PC-3 (cell line): ENCODE measurements at regions not wholly inside any gene's neighbourhood (a gene's known extent, or its start where the extent isn't known, plus 50 kb on each side); places are given as distances from the start of the nearest gene placed in this dataset.

Source experiments
- ATAC-seq: fragments of 200-7000 bp; cut with Tn5 transposase; 2 replicates; pipeline ENCODE4 v1.9.1; 2020; ENCODE audit warnings: mild to moderate bottlenecking, moderate library complexity
- BruUV-seq: library from RNA; stranded (reverse); fragments of 400-500 nt; replicated peaks from 2 replicates; lab custom pipeline; 2021; lab: Mats Ljungman, UMichigan
- CTCF ChIA-PET: fragments of 300-600 bp; sonication (Branson Sonifier 250); formaldehyde crosslinking; loops from one replicate; lab custom pipeline; 2022; ENCODE audit warnings: antibody characterized with exemption; lab: Charles Lee
- POLR2A ChIA-PET: fragments of 300-600 bp; sonication (Branson Sonifier 250); formaldehyde crosslinking; loops from one replicate; lab custom pipeline; 2022; ENCODE audit warnings: antibody characterized with exemption; ENCODE audit not compliant: unreplicated experiment; lab: Charles Lee
- DNase-seq: peaks from one replicate; pipeline ENCODE4 v3.0.0-alpha.2; 2015
- H2AFZ ChIP-seq: fragments of 300-600 bp; sonication (generic); 2 replicates; pipeline ENCODE4 v1.6.0; 2016; ENCODE audit warnings: antibody characterized with exemption, low read length
- H3F3A ChIP-seq: fragments of 300-600 bp; sonication (generic); one replicate; pipeline ENCODE4 v1.6.0; 2017; ENCODE audit warnings: antibody characterized with exemption, low read length, control low read depth, mild to moderate bottlenecking; ENCODE audit not compliant: unreplicated experiment
- H3K27ac ChIP-seq: fragments of 300-600 bp; sonication (generic); 2 replicates; pipeline ENCODE4 v1.5.1; 2016; ENCODE audit warnings: mild to moderate bottlenecking, low read length
- H3K27me3 ChIP-seq: fragments of 300-600 bp; sonication (generic); 2 replicates; pipeline ENCODE4 v1.6.1; 2016; ENCODE audit warnings: low read length, mixed read lengths
- H3K36me3 ChIP-seq: fragments of 300-600 bp; sonication (generic); 2 replicates; pipeline ENCODE4 v1.6.1; 2016; ENCODE audit warnings: low read depth, mixed run types, low read length, mixed read lengths
- H3K4me1 ChIP-seq: fragments of 300-600 bp; sonication (generic); 2 replicates; pipeline ENCODE4 v1.5.1; 2016; ENCODE audit warnings: low read length; ENCODE audit not compliant: insufficient read depth
- H3K4me2 ChIP-seq: fragments of 300-600 bp; sonication (generic); 2 replicates; pipeline ENCODE4 v1.6.0; 2016; ENCODE audit warnings: low read length
- H3K4me3 ChIP-seq: fragments of 300-600 bp; sonication (generic); 2 replicates; pipeline ENCODE4 v1.5.1; 2016; ENCODE audit warnings: mild to moderate bottlenecking, low read length, mixed read lengths
- H3K79me2 ChIP-seq: fragments of 300-600 bp; sonication (generic); 2 replicates; pipeline ENCODE4 v1.6.1; 2017; ENCODE audit warnings: low read length, mixed read lengths
- H3K9ac ChIP-seq: fragments of 300-600 bp; sonication (generic); 2 replicates; pipeline ENCODE4 v1.6.0; 2016; ENCODE audit warnings: mild to moderate bottlenecking, low read length
- H3K9me2 ChIP-seq: fragments of 300-600 bp; sonication (generic); replicated peaks from 2 replicates; pipeline ENCODE4 v1.6.1; 2016; ENCODE audit warnings: mixed run types, low read length, mixed read lengths
- H3K9me3 ChIP-seq: fragments of 300-600 bp; sonication (generic); 2 replicates; pipeline ENCODE4 v1.6.1; 2016; ENCODE audit warnings: low read length, mixed read lengths
- H4K20me1 ChIP-seq: fragments of 300-600 bp; sonication (generic); 2 replicates; pipeline ENCODE4 v1.6.1; 2016; ENCODE audit warnings: low read length, mixed read lengths
- CTCF ChIP-seq: fragments of 300-600 bp; sonication (generic); conservative IDR thresholded peaks from 2 replicates; pipeline ENCODE4 v1.5.1; 2017; ENCODE audit warnings: antibody characterized with exemption, low read depth, mild to moderate bottlenecking, low read length
- EZH2 ChIP-seq: fragments of 300-600 bp; sonication (generic); IDR thresholded peaks from one replicate; pipeline ENCODE4 v1.6.1; 2017; ENCODE audit warnings: antibody characterized with exemption, mild to moderate bottlenecking, low read length; ENCODE audit not compliant: unreplicated experiment
- EZH2phosphoT487 ChIP-seq: fragments of 300-600 bp; sonication (generic); IDR thresholded peaks from 2 replicates; pipeline ENCODE4 v1.6.1; 2018; ENCODE audit warnings: mild to moderate bottlenecking, antibody characterized with exemption, low read length, borderline replicate concordance
- intact Hi-C: fragments of 100-400 bp; cut with micrococcal nuclease; formaldehyde crosslinking; loops from 2 replicates; pipeline ENCODE4 v1.9.0; 2023

- BruUV-seq: no TSS peak
- Histone ChIP-seq H3K36me3 (no peaks in the 10 kb centered on the region), H2AFZ (no peak overlapping the region), H3K9me3 (no peaks in the 10 kb centered on the region), H3K4me3 (no peak overlapping the region), H3K9me2 (no peaks in the 10 kb centered on the region), H3K27me3 (no peaks in the 10 kb centered on the region), H3F3A (no peaks in the 10 kb centered on the region), H3K4me1 (no peaks in the 10 kb centered on the region), H3K79me2 (no peaks in the 10 kb centered on the region), H3K27ac (no peak overlapping the region), H3K4me2 (no peak overlapping the region), H4K20me1 (no peaks in the 10 kb centered on the region), H3K9ac (no peak overlapping the region)
- intact Hi-C loops: no loop called here
- ATAC-seq: no peak
- no peak for TF ChIP-seq CTCF
- no peak for TF ChIP-seq EZH2
- no peak for TF ChIP-seq EZH2phosphoT487
- DNase-seq: no peak
- POLR2A ChIA-PET: no interaction called here
- CTCF ChIA-PET: no interaction called here
These were observed 280.7 kb upstream of the RAG2 start for GRCh38 chr11:36878737-36879136.

GRCh38 chr11:36877149-36877548, 279.1 kb upstream of the RAG2 start:
- no peaks in the 10 kb centered on the region for H3K9me2 ChIP-seq
- no peaks in the 10 kb centered on the region for H3K36me3 ChIP-seq
- no peaks in the 10 kb centered on the region for H3K27me3 ChIP-seq
- H3K4me1 ChIP-seq: no peaks in the 10 kb centered on the region
- H3K4me3 ChIP-seq: no peak overlapping the region
- no peak for DNase-seq
- intact Hi-C loops: no loop called here
- no peaks in the 10 kb centered on the region for H3K9me3 ChIP-seq
- H3K27ac ChIP-seq: no peak overlapping the region
- ChIA-PET CTCF (no interaction called here), POLR2A (no interaction called here)
- TF ChIP-seq EZH2 (no peak), CTCF (no peak), EZH2phosphoT487 (no peak)
- no peaks in the 10 kb centered on the region for H3F3A ChIP-seq
- no peak for ATAC-seq
- no peaks in the 10 kb centered on the region for H4K20me1 ChIP-seq
- H3K9ac ChIP-seq: no peak overlapping the region
- H2AFZ ChIP-seq: no peak overlapping the region
- no peaks in the 10 kb centered on the region for H3K79me2 ChIP-seq
- H3K4me2 ChIP-seq: no peak overlapping the region
- BruUV-seq: no TSS peak

GRCh38 chr11:36876266-36876665, 278.2 kb upstream of the RAG2 start:
- no peak for TF ChIP-seq EZH2
- TF ChIP-seq EZH2phosphoT487: no peak
- TF ChIP-seq CTCF: no peak
- Histone ChIP-seq H3K4me2 (no peak overlapping the region), H2AFZ (no peak overlapping the region), H4K20me1 (no peaks in the 10 kb centered on the region), H3K79me2 (no peaks in the 10 kb centered on the region), H3K27ac (no peak overlapping the region), H3K9me2 (no peaks in the 10 kb centered on the region), H3K9ac (no peak overlapping the region), H3K4me1 (no peaks in the 10 kb centered on the region), H3K4me3 (no peak overlapping the region), H3K27me3 (no peaks in the 10 kb centered on the region), H3F3A (no peaks in the 10 kb centered on the region), H3K36me3 (no peaks in the 10 kb centered on the region), H3K9me3 (no peaks in the 10 kb centered on the region)
- no peak for DNase-seq
- intact Hi-C loops: no loop called here
- ATAC-seq: no peak
- ChIA-PET POLR2A (no interaction called here), CTCF (no interaction called here)
- no TSS peak for BruUV-seq
